Naive thymus-derived CD4-positive, alpha-beta T cell (primary cell): ENCODE measurements at regions not wholly inside any gene's neighbourhood (a gene's known extent, or its start where the extent isn't known, plus 50 kb on each side); places are given as distances from the start of the nearest gene placed in this dataset.
"Not testable (repeated sequence)": the region's sequence is repeated elsewhere in the genome, so short reads cannot be mapped to it uniquely, and the experiment has no call there.

ENCODE experiments used
- ATAC-seq: fragments of 150-1000 bp; cut with Tn5 transposase; 2 replicates; pipeline ENCODE4 v1.10.0; 2021; ENCODE audit warnings: mild to moderate bottlenecking, moderate library complexity
- CTCF ChIA-PET: fragments of 350-600 bp; sonication (Branson Sonifier 250); formaldehyde crosslinking; loops from one replicate; lab custom pipeline; 2021; ENCODE audit warnings: antibody characterized with exemption; lab: Charles Lee
- POLR2A ChIA-PET: fragments of 350-600 bp; sonication (Branson Sonifier 250); formaldehyde crosslinking; loops from one replicate; lab custom pipeline; 2021; ENCODE audit warnings: antibody characterized with exemption, inconsistent platforms; lab: Charles Lee
- DNase-seq, 9 donors: peaks; one replicate each; pipeline versions ENCODE4 v3.0.0 to v3.0.0-alpha.2; 2020 to 2022; ENCODE audit warnings: mixed read lengths in 1 of 9
- H3K27ac ChIP-seq: one replicate; pipeline ENCODE4 v1.7.0; 2013; ENCODE audit warnings: mild to moderate bottlenecking, low read depth, low read length, moderate library complexity
- H3K27me3 ChIP-seq, 2 donors: one replicate each; pipeline ENCODE4 v1.7.0; 2013; ENCODE audit warnings: low read length in 2 of 2, mild to moderate bottlenecking in 2 of 2, moderate library complexity in 2 of 2; ENCODE audit not compliant: control insufficient read depth in 2 of 2, insufficient read depth in 2 of 2
- H3K36me3 ChIP-seq, 3 experiments: 1 replicate in 2 of 3; 2 replicates in 1 of 3; pipeline ENCODE4 v1.7.0; 2013; ENCODE audit warnings: low read length in 3 of 3, mild to moderate bottlenecking in 3 of 3, moderate library complexity in 1 of 3; ENCODE audit not compliant: insufficient read depth in 3 of 3, control insufficient read depth in 2 of 3
- H3K4me1 ChIP-seq, 2 donors: one replicate each; pipeline ENCODE4 v1.7.0; 2013; ENCODE audit warnings: low read length in 2 of 2, mild to moderate bottlenecking in 2 of 2, moderate library complexity in 1 of 2; ENCODE audit not compliant: control insufficient read depth in 2 of 2, insufficient read depth in 2 of 2
- H3K4me3 ChIP-seq: 2 replicates; pipeline ENCODE4 v1.7.0; 2013; ENCODE audit warnings: mild to moderate bottlenecking, low read length
- H3K9me3 ChIP-seq, 3 experiments: 1 replicate in 2 of 3; 2 replicates in 1 of 3; pipeline ENCODE4 v1.7.0; 2013; ENCODE audit warnings: low read length in 3 of 3; ENCODE audit not compliant: control insufficient read depth in 2 of 3
- H3K27ac Mint-ChIP-seq, 9 donors: one replicate each; pipeline ENCODE4 v1.8.0; 2020 to 2022; ENCODE audit warnings: mixed read lengths in 9 of 9, mild to moderate bottlenecking in 8 of 9, moderate library complexity in 5 of 9, inconsistent platforms in 2 of 9
- H3K27me3 Mint-ChIP-seq, 5 donors: one replicate each; pipeline ENCODE4 v1.8.0; 2021 to 2022; ENCODE audit warnings: mixed read lengths in 5 of 5, mild to moderate bottlenecking in 1 of 5
- H3K36me3 Mint-ChIP-seq, 5 donors: one replicate each; pipeline ENCODE4 v1.8.0; 2020 to 2022; ENCODE audit warnings: mixed read lengths in 5 of 5, mild to moderate bottlenecking in 3 of 5, inconsistent platforms in 1 of 5
- H3K4me1 Mint-ChIP-seq, 7 donors: one replicate each; pipeline ENCODE4 v1.8.0; 2020 to 2022; ENCODE audit warnings: mixed read lengths in 7 of 7, mild to moderate bottlenecking in 3 of 7, inconsistent platforms in 1 of 7
- H3K4me3 Mint-ChIP-seq, 10 donors: one replicate each; pipeline ENCODE4 v1.8.0; 2020 to 2022; ENCODE audit warnings: mild to moderate bottlenecking in 10 of 10, mixed read lengths in 10 of 10, moderate library complexity in 6 of 10, inconsistent platforms in 2 of 10
- H3K9me3 Mint-ChIP-seq, 11 donors: one replicate each; pipeline ENCODE4 v1.8.0; 2020 to 2022; ENCODE audit warnings: mixed read lengths in 11 of 11, mild to moderate bottlenecking in 4 of 11, inconsistent platforms in 1 of 11, moderate library complexity in 1 of 11
- intact Hi-C, 2 donors: fragments of 100-400 bp; cut with micrococcal nuclease; formaldehyde crosslinking; loops; one replicate each; pipeline ENCODE4 v1.15.1; 2023

DNA sequence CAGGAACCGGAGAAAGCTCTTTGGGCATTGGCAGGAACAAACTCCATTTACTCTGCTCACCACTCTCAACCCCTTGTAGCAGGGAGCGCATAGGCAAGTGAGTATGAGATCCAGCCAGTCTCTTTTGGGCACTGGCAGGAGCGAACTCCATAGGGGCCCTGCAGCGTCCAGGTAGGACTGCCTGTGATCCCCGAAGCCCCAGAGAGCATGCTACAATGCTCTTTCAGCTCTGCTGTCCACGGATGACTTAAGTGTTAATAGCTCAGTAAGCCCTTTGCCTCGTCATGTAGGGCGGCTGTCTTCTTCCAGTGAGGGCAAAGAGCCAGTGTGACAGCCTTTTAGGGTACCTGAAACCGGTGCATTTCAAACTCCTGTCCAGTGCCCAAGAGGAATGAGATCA is 1525.6 kb upstream of the RAG2 start:
- Mint-ChIP-seq H3K4me1 (no peaks in the 10 kb centered on the region), H3K27me3 (no peaks in the 10 kb centered on the region), H3K36me3 (no peaks in the 10 kb centered on the region), H3K4me3 (no peak overlapping the region), H3K9me3 (peaks cover 0 to 11% (median 3%) of the 10 kb centered on the region in 11 donors), H3K27ac (no peak overlapping the region)
- no peak for ATAC-seq
- no peaks in the 10 kb centered on the region for H3K4me1 ChIP-seq
- POLR2A ChIA-PET: no interaction called here
- H3K9me3 ChIP-seq: no peaks in the 10 kb centered on the region
- intact Hi-C loops: no loop called here
- no peaks in the 10 kb centered on the region for H3K36me3 ChIP-seq
- DNase-seq: no peak
- H3K27ac ChIP-seq: no peak overlapping the region
- no peak overlapping the region for H3K4me3 ChIP-seq
- CTCF ChIA-PET: no interaction called here
- H3K27me3 ChIP-seq: no peaks in the 10 kb centered on the region

DNA sequence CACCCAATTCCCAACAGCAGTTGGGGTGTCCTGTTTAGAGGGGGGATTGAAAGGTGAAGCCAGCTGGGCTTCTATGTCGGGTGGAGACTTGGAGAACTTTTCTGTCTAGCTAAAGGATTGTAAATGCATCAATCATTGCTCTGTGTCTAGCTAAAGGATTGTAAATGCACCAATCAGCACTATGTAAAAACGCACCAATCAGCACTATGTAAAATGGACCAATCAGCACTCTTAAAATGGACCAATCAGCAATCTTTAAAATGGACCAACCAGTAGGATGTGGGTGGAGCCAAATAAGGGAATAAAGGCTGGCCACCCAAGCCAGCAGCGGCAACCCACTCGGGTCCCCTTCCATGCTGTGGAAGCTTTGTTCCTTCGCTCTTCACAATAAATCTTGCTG is 1518.6 kb upstream of the RAG2 start:
- ATAC-seq, H3K36me3 Mint-ChIP-seq, POLR2A ChIA-PET, H3K27me3 ChIP-seq, H3K4me1 Mint-ChIP-seq, intact Hi-C loops, DNase-seq, H3K4me1 ChIP-seq, CTCF ChIA-PET, H3K27me3 Mint-ChIP-seq, H3K4me3 Mint-ChIP-seq, H3K27ac Mint-ChIP-seq, H3K4me3 ChIP-seq, H3K27ac ChIP-seq, H3K36me3 ChIP-seq, H3K9me3 ChIP-seq: not testable (repeated sequence)
- peaks cover 4 to 25% (median 10%) of the 10 kb centered on the region in 11 donors for H3K9me3 Mint-ChIP-seq

DNA sequence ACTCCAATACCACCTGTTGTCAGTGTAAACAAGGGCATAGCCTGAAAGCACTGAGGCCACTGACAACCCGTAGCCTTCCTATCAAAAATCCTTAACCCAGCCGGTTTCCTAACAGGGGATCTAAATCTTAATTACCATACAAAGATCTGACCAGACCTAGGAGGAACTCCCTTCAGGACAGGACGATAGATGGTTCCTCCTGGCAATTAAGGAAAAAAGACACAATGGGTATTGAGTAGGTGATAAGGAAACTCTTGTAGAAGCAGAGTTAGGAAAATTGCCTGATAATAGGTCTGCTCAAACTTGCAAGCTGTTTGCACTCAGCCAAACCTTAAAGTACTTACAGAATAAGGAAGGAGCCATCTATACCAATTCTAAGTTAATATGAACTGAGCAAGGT is 1517.3 kb upstream of the RAG2 start:
- H3K36me3 Mint-ChIP-seq, H3K4me3 ChIP-seq, H3K27ac Mint-ChIP-seq, CTCF ChIA-PET, H3K36me3 ChIP-seq, H3K27me3 ChIP-seq, H3K9me3 ChIP-seq, H3K4me3 Mint-ChIP-seq, DNase-seq, ATAC-seq, POLR2A ChIA-PET, H3K4me1 Mint-ChIP-seq, intact Hi-C loops, H3K27me3 Mint-ChIP-seq, H3K27ac ChIP-seq, H3K4me1 ChIP-seq: not testable (repeated sequence)
- peaks cover 4 to 25% (median 12%) of the 10 kb centered on the region in 11 donors for H3K9me3 Mint-ChIP-seq

DNA sequence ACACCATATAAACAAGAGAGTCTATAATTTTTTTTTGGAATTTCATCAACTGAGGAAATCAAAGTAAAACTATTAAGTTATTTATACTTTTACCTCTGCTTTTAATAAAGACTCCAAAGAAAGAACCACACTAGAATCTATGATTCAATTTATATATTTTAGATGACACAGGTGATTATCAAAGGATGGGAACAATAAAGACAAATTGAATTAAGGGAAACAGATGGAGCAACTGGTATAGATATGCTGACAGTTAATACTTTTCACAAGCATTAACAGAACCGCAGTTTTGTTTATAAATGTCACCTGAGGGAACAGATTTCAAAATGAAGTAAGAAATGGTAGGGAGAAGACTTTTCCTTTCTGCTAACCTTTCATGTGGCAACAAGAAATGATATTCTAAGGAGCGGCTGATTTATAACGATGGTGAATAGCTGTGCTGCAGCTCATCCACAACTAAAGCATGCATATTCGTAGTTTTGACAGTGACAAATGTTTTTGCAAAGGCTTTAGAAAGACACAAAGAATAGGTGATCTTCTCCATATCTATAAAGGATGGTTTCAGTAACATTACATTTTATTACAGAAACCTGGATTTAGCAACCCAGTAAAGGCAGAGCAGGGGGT is 1502.9 kb upstream of the RAG2 start:
- no peak for DNase-seq
- no peaks in the 10 kb centered on the region for H3K36me3 ChIP-seq
- H3K27me3 Mint-ChIP-seq: no peaks in the 10 kb centered on the region
- intact Hi-C loops: no loop called here
- H3K36me3 Mint-ChIP-seq: peaks cover 0 to 5% (median 0%) of the 10 kb centered on the region in 5 donors
- POLR2A ChIA-PET: no interaction called here
- H3K9me3 Mint-ChIP-seq: peaks cover 0 to 13% (median 4%) of the 10 kb centered on the region in 11 donors
- no peak overlapping the region for H3K27ac Mint-ChIP-seq
- H3K27ac ChIP-seq: no peak overlapping the region
- no peaks in the 10 kb centered on the region for H3K9me3 ChIP-seq
- H3K4me3 Mint-ChIP-seq: no peak overlapping the region
- H3K4me3 ChIP-seq: no peak overlapping the region
- no peak for ATAC-seq
- CTCF ChIA-PET: no interaction called here
- H3K27me3 ChIP-seq: no peaks in the 10 kb centered on the region
- H3K4me1 ChIP-seq: no peaks in the 10 kb centered on the region
- H3K4me1 Mint-ChIP-seq: no peaks in the 10 kb centered on the region

DNA sequence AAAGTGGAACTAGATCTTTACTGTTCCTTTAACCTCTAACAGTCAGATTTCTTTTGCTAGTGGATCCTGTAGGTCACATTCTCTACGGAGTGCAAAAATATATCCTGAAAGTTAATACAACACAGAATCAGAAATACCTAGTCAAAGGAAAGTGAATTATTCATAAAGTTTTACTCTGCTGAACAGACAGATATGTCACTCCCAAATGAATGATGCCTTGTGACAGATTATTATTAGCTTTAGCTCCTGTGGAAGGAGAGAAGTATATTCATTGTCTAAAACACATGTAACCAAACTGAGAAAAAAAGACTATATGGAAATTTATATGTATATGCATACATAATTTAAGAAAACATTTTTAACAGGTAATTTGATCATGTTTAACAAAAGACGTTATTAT is 1497.2 kb upstream of the RAG2 start:
- H3K27me3 ChIP-seq: no peaks in the 10 kb centered on the region

DNA sequence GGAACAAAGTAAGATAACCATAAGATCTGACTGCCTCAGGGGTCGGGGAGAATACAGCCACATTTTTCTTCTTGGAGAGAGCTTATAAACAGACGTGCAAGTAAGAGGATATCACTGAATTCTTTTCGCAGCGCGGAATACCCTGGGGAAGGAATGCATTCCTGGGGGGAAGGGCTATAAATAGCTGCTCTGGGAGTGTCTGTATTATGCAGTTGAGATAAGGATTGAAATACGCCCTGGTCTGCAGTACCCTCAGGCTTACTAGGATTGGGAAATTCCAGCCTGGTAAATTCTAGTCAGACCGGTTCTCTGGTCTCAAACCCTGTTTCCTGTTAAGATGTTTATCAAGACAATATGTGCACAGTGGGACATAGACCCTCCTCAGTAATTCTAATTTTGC is 1491.7 kb upstream of the RAG2 start:
- Histone ChIP-seq H3K36me3 (no peaks in the 10 kb centered on the region), H3K27me3 (no peaks in the 10 kb centered on the region), H3K27ac (no peak overlapping the region), H3K9me3 (no peaks in the 10 kb centered on the region), H3K4me3 (no peak overlapping the region), H3K4me1 (no peaks in the 10 kb centered on the region)
- Mint-ChIP-seq H3K36me3 (no peaks in the 10 kb centered on the region), H3K4me3 (no peak overlapping the region), H3K27ac (no peak overlapping the region), H3K4me1 (no peaks in the 10 kb centered on the region), H3K9me3 (peaks cover 0 to 17% (median 6%) of the 10 kb centered on the region in 11 donors), H3K27me3 (no peaks in the 10 kb centered on the region)
- ChIA-PET POLR2A (no interaction called here), CTCF (no interaction called here)
- no peak for DNase-seq
- ATAC-seq: no peak
- intact Hi-C loops: no loop called here

More for the DNA sequence above, 1497.2 kb upstream of the RAG2 start:
- no peaks in the 10 kb centered on the region for H3K27me3 Mint-ChIP-seq
- intact Hi-C loops: no loop called here
- H3K27ac ChIP-seq: no peak overlapping the region
- no peaks in the 10 kb centered on the region for H3K4me1 ChIP-seq
- H3K36me3 ChIP-seq: no peaks in the 10 kb centered on the region
- CTCF ChIA-PET: no interaction called here
- no peak overlapping the region for H3K4me3 Mint-ChIP-seq
- no peaks in the 10 kb centered on the region for H3K4me1 Mint-ChIP-seq
- H3K4me3 ChIP-seq: no peak overlapping the region
- POLR2A ChIA-PET: no interaction called here
- DNase-seq (no peak), ATAC-seq (no peak)
- no peak overlapping the region for H3K27ac Mint-ChIP-seq
- peaks cover 0 to 5% (median 0%) of the 10 kb centered on the region in 5 donors for H3K36me3 Mint-ChIP-seq
- peaks cover 0 to 17% (median 11%) of the 10 kb centered on the region in 11 donors for H3K9me3 Mint-ChIP-seq
- no peaks in the 10 kb centered on the region for H3K9me3 ChIP-seq

DNA sequence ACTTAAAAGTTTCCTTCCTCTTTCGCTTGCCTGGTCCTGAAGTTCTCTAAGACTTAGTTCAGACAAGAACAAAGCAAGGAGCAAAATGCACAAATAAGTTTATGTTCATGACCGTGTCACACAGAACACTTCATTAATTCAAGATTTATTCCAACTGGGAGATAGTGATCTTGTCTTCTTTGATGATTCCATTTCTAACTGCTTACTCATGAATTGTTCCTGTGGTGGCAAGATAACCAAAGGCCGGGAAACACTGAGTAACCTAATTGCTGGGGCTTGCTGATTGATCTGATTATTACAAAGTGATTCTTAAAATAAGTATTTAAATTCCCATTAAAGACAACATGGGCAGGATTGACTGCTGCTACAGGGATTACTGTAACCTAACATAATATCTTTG is 1462.9 kb upstream of the RAG2 start:
- Mint-ChIP-seq H3K36me3 (peaks cover 0 to 11% (median 0%) of the 10 kb centered on the region in 5 donors), H3K4me3 (no peak overlapping the region), H3K27ac (no peak overlapping the region), H3K9me3 (peaks cover 0 to 23% (median 9%) of the 10 kb centered on the region in 11 donors), H3K27me3 (no peaks in the 10 kb centered on the region), H3K4me1 (no peaks in the 10 kb centered on the region)
- ATAC-seq (no peak), DNase-seq (no peak)
- CTCF ChIA-PET: no interaction called here
- no peak overlapping the region for H3K27ac ChIP-seq
- no peaks in the 10 kb centered on the region for H3K4me1 ChIP-seq
- POLR2A ChIA-PET: no interaction called here
- H3K27me3 ChIP-seq: no peaks in the 10 kb centered on the region
- H3K36me3 ChIP-seq: no peaks in the 10 kb centered on the region
- H3K4me3 ChIP-seq: no peak overlapping the region
- intact Hi-C loops: no loop called here
- H3K9me3 ChIP-seq: no peaks in the 10 kb centered on the region
